A549 (cell line): ENCODE measurements at regions not wholly inside any gene's neighbourhood (a gene's known extent, or its start where the extent isn't known, plus 50 kb on each side); places are given as distances from the start of the nearest gene placed in this dataset.

Experiments
- ATAC-seq, 2 experiments: fragments of 200-7000 bp in 1 of 2; fragments of >200 bp in 1 of 2; cut with Nextera tagmentation in 1 of 2; cut with Tn5 transposase in 1 of 2; 3 replicates each; pipeline versions ENCODE4 v1.8.0 to v1.9.1; 2018 to 2020; ENCODE audit warnings: mild to moderate bottlenecking in 1 of 2, moderate library complexity in 1 of 2
- CTCF ChIA-PET: fragments of 300-600 bp; sonication (Branson Sonifier 250); formaldehyde crosslinking; extraction: SDS; loops from one replicate; lab custom pipeline; 2021; ENCODE audit warnings: antibody characterized with exemption, inconsistent platforms; lab: Yijun Ruan, JAX
- POLR2A ChIA-PET: fragments of 350-600 bp; formaldehyde crosslinking; extraction: SDS; loops from one replicate; lab custom pipeline; 2021; ENCODE audit warnings: antibody characterized with exemption, inconsistent platforms; lab: Yijun Ruan, JAX
- DNase-seq, 2 experiments: peaks; one replicate each; pipeline versions ENCODE4 v3.0.0 to v3.0.0-alpha.2; 2011 to 2016; ENCODE audit warnings: low read depth in 1 of 2, low spot score in 1 of 2
- FAIRE-seq: peaks from 2 replicates; lab custom pipeline; 2011; peaks lifted over from hg19 to GRCh38; lab: Jason Lieb, UNC
- H3K27ac ChIP-seq, 2 experiments: fragments of >200 bp; sonication (Bioruptor Twin); formaldehyde crosslinking; 3 replicates each; pipeline ENCODE4 v1.5.1; 2016 to 2017
- H3K4me1 ChIP-seq: fragments of >200 bp; sonication (Bioruptor Twin); formaldehyde crosslinking; 3 replicates; pipeline ENCODE4 v1.6.1; 2016
- H3K4me2 ChIP-seq: fragments of >200 bp; sonication (Bioruptor Twin); formaldehyde crosslinking; 3 replicates; pipeline ENCODE4 v1.6.1; 2016
- H3K4me3 ChIP-seq: fragments of >200 bp; sonication (Bioruptor Twin); formaldehyde crosslinking; 3 replicates; pipeline ENCODE4 v1.5.1; 2016
- H3K9me3 ChIP-seq: fragments of >200 bp; sonication (Bioruptor Twin); formaldehyde crosslinking; 3 replicates; pipeline ENCODE4 v1.6.1; 2016
- BHLHE40 ChIP-seq: IDR thresholded peaks from 2 replicates; pipeline ENCODE4 v1.6.1; 2012; ENCODE audit warnings: low read depth, low read length, inconsistent platforms
- CBX2 ChIP-seq: fragments of 200-600 bp; sonication (generic); IDR thresholded peaks from 2 replicates; pipeline ENCODE4 v1.6.1; 2016; ENCODE audit warnings: low read depth, mild to moderate bottlenecking, borderline replicate concordance
- CHD4 ChIP-seq: fragments of 200-600 bp; sonication (generic); IDR thresholded peaks from 2 replicates; pipeline ENCODE4 v1.6.1; 2016; ENCODE audit warnings: antibody characterized with exemption, mild to moderate bottlenecking, borderline replicate concordance
- EHF ChIP-seq: fragments of 250-450 bp; sonication (Bioruptor Pico); IDR thresholded peaks from 2 replicates; pipeline ENCODE4 v1.5.0; 2020; ENCODE audit warnings: mild to moderate bottlenecking
- EHMT2 ChIP-seq: fragments of 200-600 bp; sonication (generic); IDR thresholded peaks from 2 replicates; pipeline ENCODE4 v1.6.1; 2016; ENCODE audit warnings: antibody characterized with exemption, low read depth, mild to moderate bottlenecking, moderate library complexity
- ESRRA ChIP-seq: fragments of 150-350 bp; IDR thresholded peaks from 2 replicates; pipeline ENCODE4 v1.6.1; 2014; ENCODE audit warnings: mild to moderate bottlenecking, low read length, borderline replicate concordance
- FOSB ChIP-seq: fragments of 250-450 bp; sonication (Bioruptor Pico); IDR thresholded peaks from 2 replicates; pipeline ENCODE4 v1.5.0; 2020; ENCODE audit warnings: mild to moderate bottlenecking, moderate library complexity
- FOSL2 ChIP-seq, 2 experiments: fragments of 450-650 bp in 1 of 2; fragments of >200 bp in 1 of 2; sonication (Bioruptor Twin) in 1 of 2; formaldehyde crosslinking; IDR thresholded peaks; 2 replicates each; pipeline versions ENCODE4 v1.5.0 to v1.6.1; 2016 to 2020; ENCODE audit warnings: mild to moderate bottlenecking in 1 of 2, moderate library complexity in 1 of 2
- GATA3 ChIP-seq: IDR thresholded peaks from 2 replicates; pipeline ENCODE4 v1.6.1; 2012; ENCODE audit warnings: borderline replicate concordance
- HOXB13 ChIP-seq: fragments of 250-450 bp; sonication (Bioruptor Pico); IDR thresholded peaks from 2 replicates; pipeline ENCODE4 v1.5.0; 2020; ENCODE audit warnings: low read depth, mild to moderate bottlenecking, moderate library complexity
- HOXB5 ChIP-seq: fragments of 250-450 bp; sonication (Bioruptor Pico); IDR thresholded peaks from 2 replicates; pipeline ENCODE4 v1.5.0; 2020; ENCODE audit warnings: mild to moderate bottlenecking, moderate library complexity
- MAZ ChIP-seq: fragments of 150-350 bp; IDR thresholded peaks from 2 replicates; pipeline ENCODE4 v1.6.1; 2014; ENCODE audit warnings: antibody characterized with exemption, low read depth, low read length, borderline replicate concordance
- NPAS2 ChIP-seq: fragments of 250-450 bp; sonication (Bioruptor Pico); IDR thresholded peaks from 2 replicates; pipeline ENCODE4 v1.8.0; 2022; ENCODE audit warnings: mild to moderate bottlenecking, moderate library complexity, borderline replicate concordance
- PBX3 ChIP-seq: IDR thresholded peaks from 2 replicates; pipeline ENCODE4 v1.6.1; 2012
- POLR2A ChIP-seq: IDR thresholded peaks from 2 replicates; pipeline ENCODE4 v1.6.1; 2012; ENCODE audit warnings: mild to moderate bottlenecking, low read length
- POLR2AphosphoS2 ChIP-seq: conservative IDR thresholded peaks from 2 replicates; pipeline ENCODE4 v1.6.1; 2012; ENCODE audit warnings: low read length, improper control_type of control experiment, inconsistent platforms
- RCOR1 ChIP-seq: fragments of 150-350 bp; IDR thresholded peaks from 2 replicates; pipeline ENCODE4 v1.6.1; 2014; ENCODE audit warnings: antibody characterized with exemption, low read length, low read depth
- REST ChIP-seq: fragments of 200-600 bp; sonication (generic); IDR thresholded peaks from 2 replicates; pipeline ENCODE4 v1.6.1; 2016; ENCODE audit warnings: antibody characterized with exemption, mild to moderate bottlenecking, moderate library complexity
- RFX5 ChIP-seq: fragments of 450-650 bp; IDR thresholded peaks from 2 replicates; pipeline ENCODE4 v1.7.1; 2014; ENCODE audit warnings: antibody characterized with exemption, mild to moderate bottlenecking, moderate library complexity
- RNF2 ChIP-seq: fragments of 200-600 bp; sonication (generic); IDR thresholded peaks from 2 replicates; pipeline ENCODE4 v1.6.1; 2016; ENCODE audit warnings: low read depth, mild to moderate bottlenecking, antibody characterized with exemption, moderate library complexity, borderline replicate concordance
- TP53 ChIP-seq: fragments of 250-450 bp; sonication (Bioruptor Pico); IDR thresholded peaks from 2 replicates; pipeline ENCODE4 v1.5.0; 2021; ENCODE audit warnings: mild to moderate bottlenecking, moderate library complexity
- ZC3H11A ChIP-seq: fragments of 450-650 bp; IDR thresholded peaks from 2 replicates; pipeline ENCODE4 v1.6.1; 2014; ENCODE audit warnings: antibody characterized with exemption, mild to moderate bottlenecking
- ZFP36 ChIP-seq: fragments of 450-650 bp; IDR thresholded peaks from 2 replicates; pipeline ENCODE4 v1.6.1; 2014; ENCODE audit warnings: borderline replicate concordance; ENCODE audit not compliant: partially characterized antibody
- ZSCAN20 ChIP-seq: fragments of 250-450 bp; sonication (Bioruptor Pico); IDR thresholded peaks from 2 replicates; pipeline ENCODE4 v1.8.0; 2022; ENCODE audit warnings: mild to moderate bottlenecking, moderate library complexity
- WGBS: methylation state at CpG from one replicate; pipeline ENCODE4 v1.1.6; 2017; ENCODE audit errors: missing lambda C conversion rate; 5-methylcytosine and 5-hydroxymethylcytosine counted together
- TF ChIP-seq, protein P1 (sequence below): fragments of 150-350 bp; IDR thresholded peaks from 2 replicates; pipeline ENCODE4 v1.6.1; 2014; ENCODE audit warnings: low read depth, mild to moderate bottlenecking, low read length
- TF ChIP-seq, protein P2 (sequence below): fragments of >200 bp; sonication (Bioruptor Twin); formaldehyde crosslinking; IDR thresholded peaks from 2 replicates; pipeline ENCODE4 v1.6.1; 2016
- TF ChIP-seq, protein P3 (sequence below): fragments of >200 bp; sonication (Bioruptor Twin); formaldehyde crosslinking; IDR thresholded peaks from 3 replicates; pipeline ENCODE4 v1.6.1; 2016
- TF ChIP-seq, protein P4 (sequence below): IDR thresholded peaks from 2 replicates; pipeline ENCODE4 v1.6.1; 2012; ENCODE audit warnings: low read depth, borderline replicate concordance
- TF ChIP-seq, protein P5 (sequence below): fragments of 250-450 bp; sonication (Bioruptor Pico); IDR thresholded peaks from 2 replicates; pipeline ENCODE4 v1.5.0; 2020; ENCODE audit warnings: low read depth, mild to moderate bottlenecking, moderate library complexity
- TF ChIP-seq, protein P6 (sequence below): IDR thresholded peaks from 2 replicates; pipeline ENCODE4 v1.6.1; 2012

- TF ChIP-seq CHD4, result no peak
- TF ChIP-seq ESRRA, result no peak
- TF ChIP-seq EHF (CRISPR knock-in tag), result no peak
- TF ChIP-seq, protein P1, sequence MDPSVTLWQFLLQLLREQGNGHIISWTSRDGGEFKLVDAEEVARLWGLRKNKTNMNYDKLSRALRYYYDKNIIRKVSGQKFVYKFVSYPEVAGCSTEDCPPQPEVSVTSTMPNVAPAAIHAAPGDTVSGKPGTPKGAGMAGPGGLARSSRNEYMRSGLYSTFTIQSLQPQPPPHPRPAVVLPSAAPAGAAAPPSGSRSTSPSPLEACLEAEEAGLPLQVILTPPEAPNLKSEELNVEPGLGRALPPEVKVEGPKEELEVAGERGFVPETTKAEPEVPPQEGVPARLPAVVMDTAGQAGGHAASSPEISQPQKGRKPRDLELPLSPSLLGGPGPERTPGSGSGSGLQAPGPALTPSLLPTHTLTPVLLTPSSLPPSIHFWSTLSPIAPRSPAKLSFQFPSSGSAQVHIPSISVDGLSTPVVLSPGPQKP, result no peak
- no peak for TF ChIP-seq REST
- no peak for TF ChIP-seq TP53 (CRISPR knock-in tag)
- no peak for TF ChIP-seq ZC3H11A
- TF ChIP-seq PBX3, result no peak
- no peak for TF ChIP-seq NPAS2 (CRISPR knock-in tag)
- TF ChIP-seq HOXB13 (CRISPR knock-in tag), result no peak
- TF ChIP-seq FOSB, result no peak
- no peak for TF ChIP-seq RFX5
- Histone ChIP-seq H3K9me3 (no peaks in the 10 kb centered on the region), H3K27ac (no peak overlapping the region), H3K4me3 (no peak overlapping the region), H3K4me1 (no peaks in the 10 kb centered on the region), H3K4me2 (no peak overlapping the region)
- DNase-seq, result no peak
- no peak for FAIRE-seq
- no peak for ATAC-seq
- ChIA-PET POLR2A (no interaction called here), CTCF (no interaction called here)
- 22% methylated on average over 3 of the region's 3 CpGs for WGBS
These were observed 461.8 kb upstream of the CXADR start for GRCh38 chr21:17051054-17051453.

DNA sequence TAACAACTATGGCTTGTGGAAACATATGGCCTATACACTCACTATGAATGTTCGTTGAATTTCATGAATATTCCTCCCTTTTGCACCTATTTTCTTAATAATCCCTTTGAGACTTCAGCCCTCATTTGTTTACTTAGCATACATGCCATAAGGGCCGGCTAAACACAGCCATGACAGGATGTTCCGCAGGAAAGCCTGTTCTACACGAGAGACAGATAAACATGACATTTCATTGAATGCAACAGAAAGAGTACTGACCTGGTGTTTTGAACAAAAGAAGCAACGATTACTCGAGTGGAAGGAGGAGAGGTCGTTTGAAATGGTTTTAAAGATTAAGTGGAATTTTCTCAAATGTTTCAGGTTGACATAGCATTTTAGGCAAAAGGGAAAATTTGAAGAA is 459.5 kb upstream of the CXADR start:
- H3K4me1 ChIP-seq, result no peaks in the 10 kb centered on the region
- DNase-seq, result no peak

More for the DNA sequence above, 459.5 kb upstream of the CXADR start:
- no peak for FAIRE-seq
- no peak overlapping the region for H3K4me2 ChIP-seq
- TF ChIP-seq RFX5 (no peak), CBX2 (no peak), GATA3 (no peak), RNF2 (no peak), POLR2AphosphoS2 (no peak), POLR2A (no peak), ZSCAN20 (CRISPR knock-in tag) (no peak), FOSL2 (IDR thresholded peaks at IDR 0.05) (no peak), FOSL2 (CRISPR knock-in tag; IDR thresholded peaks at IDR 0.05) (no peak), MAZ (no peak), BHLHE40 (no peak), EHMT2 (no peak), HOXB5 (CRISPR knock-in tag) (no peak), RCOR1 (no peak), ZFP36 (no peak)
- TF ChIP-seq, protein P2, sequence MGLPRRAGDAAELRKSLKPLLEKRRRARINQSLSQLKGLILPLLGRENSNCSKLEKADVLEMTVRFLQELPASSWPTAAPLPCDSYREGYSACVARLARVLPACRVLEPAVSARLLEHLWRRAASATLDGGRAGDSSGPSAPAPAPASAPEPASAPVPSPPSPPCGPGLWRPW, result no peak
- TF ChIP-seq, protein P3, sequence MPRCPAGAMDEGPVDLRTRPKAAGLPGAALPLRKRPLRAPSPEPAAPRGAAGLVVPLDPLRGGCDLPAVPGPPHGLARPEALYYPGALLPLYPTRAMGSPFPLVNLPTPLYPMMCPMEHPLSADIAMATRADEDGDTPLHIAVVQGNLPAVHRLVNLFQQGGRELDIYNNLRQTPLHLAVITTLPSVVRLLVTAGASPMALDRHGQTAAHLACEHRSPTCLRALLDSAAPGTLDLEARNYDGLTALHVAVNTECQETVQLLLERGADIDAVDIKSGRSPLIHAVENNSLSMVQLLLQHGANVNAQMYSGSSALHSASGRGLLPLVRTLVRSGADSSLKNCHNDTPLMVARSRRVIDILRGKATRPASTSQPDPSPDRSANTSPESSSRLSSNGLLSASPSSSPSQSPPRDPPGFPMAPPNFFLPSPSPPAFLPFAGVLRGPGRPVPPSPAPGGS, result no peak
- TF ChIP-seq, protein P4, sequence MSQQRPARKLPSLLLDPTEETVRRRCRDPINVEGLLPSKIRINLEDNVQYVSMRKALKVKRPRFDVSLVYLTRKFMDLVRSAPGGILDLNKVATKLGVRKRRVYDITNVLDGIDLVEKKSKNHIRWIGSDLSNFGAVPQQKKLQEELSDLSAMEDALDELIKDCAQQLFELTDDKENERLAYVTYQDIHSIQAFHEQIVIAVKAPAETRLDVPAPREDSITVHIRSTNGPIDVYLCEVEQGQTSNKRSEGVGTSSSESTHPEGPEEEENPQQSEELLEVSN, result no peak
- TF ChIP-seq, protein P5, sequence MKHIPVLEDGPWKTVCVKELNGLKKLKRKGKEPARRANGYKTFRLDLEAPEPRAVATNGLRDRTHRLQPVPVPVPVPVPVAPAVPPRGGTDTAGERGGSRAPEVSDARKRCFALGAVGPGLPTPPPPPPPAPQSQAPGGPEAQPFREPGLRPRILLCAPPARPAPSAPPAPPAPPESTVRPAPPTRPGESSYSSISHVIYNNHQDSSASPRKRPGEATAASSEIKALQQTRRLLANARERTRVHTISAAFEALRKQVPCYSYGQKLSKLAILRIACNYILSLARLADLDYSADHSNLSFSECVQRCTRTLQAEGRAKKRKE (CRISPR knock-in tag), result no peak
- TF ChIP-seq, protein P6, sequence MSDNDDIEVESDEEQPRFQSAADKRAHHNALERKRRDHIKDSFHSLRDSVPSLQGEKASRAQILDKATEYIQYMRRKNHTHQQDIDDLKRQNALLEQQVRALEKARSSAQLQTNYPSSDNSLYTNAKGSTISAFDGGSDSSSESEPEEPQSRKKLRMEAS, result no peak
- ChIA-PET POLR2A (no interaction called here), CTCF (no interaction called here)
- no peaks in the 10 kb centered on the region for H3K9me3 ChIP-seq
- WGBS, result 36% methylated on average over 7 of the region's 7 CpGs
- ATAC-seq, result no peak
- no peak overlapping the region for H3K27ac ChIP-seq
- H3K4me3 ChIP-seq, result no peak overlapping the region
